CD4-positive, alpha-beta T cell treated with Interleukin-4 for 1 hour (primary cell): ENCODE measurements at regions not wholly inside any gene's neighbourhood (a gene's known extent, or its start where the extent isn't known, plus 50 kb on each side); places are given as distances from the start of the nearest gene placed in this dataset.
"Not testable (repeated sequence)": the region's sequence is repeated elsewhere in the genome, so short reads cannot be mapped to it uniquely, and the experiment has no call there.

Source experiments
- DNase-seq, 2 donors: peaks; one replicate each; pipeline ENCODE4 v3.0.0-alpha.2; 2020 to 2022

GRCh38 chrX:84865113-84865512 lies 138.6 kb upstream of the APOOL start:
- DNase-seq, result no peak

- not testable (repeated sequence) for DNase-seq
These were observed 133.4 kb upstream of the APOOL start for GRCh38 chrX:84870281-84870680.

GRCh38 chrX:84872160-84872771 lies 131.4 kb upstream of the APOOL start:
- not testable (repeated sequence) for DNase-seq

- DNase-seq, result no peak
These were observed 130.5 kb upstream of the APOOL start for GRCh38 chrX:84873176-84873575.

GRCh38 chrX:84876876-84877275 lies 126.8 kb upstream of the APOOL start:
- no peak for DNase-seq

- no peak for DNase-seq
These were observed 109.8 kb upstream of the APOOL start for GRCh38 chrX:84893897-84894296.

- no peak for DNase-seq
These were observed 96.2 kb upstream of the APOOL start for GRCh38 chrX:84907324-84907968.

- no peak for DNase-seq
These were observed 94.5 kb upstream of the APOOL start for GRCh38 chrX:84909151-84909550.

GRCh38 chrX:84924624-84925023 lies 79.1 kb upstream of the APOOL start:
- DNase-seq, result no peak

GRCh38 chrX:84932814-84933213 lies 70.9 kb upstream of the APOOL start:
- no peak for DNase-seq

- no peak for DNase-seq
These were observed 69.6 kb upstream of the APOOL start for GRCh38 chrX:84933956-84934556.
